ENCODE measurements at regions not wholly inside any gene's neighbourhood (a gene's known extent, or its start where the extent isn't known, plus 50 kb on each side); places are given as distances from the start of the nearest gene placed in this dataset.
A peak's percentile ranks its signal among the peaks of the same experiment; 100 is the strongest.

DNA sequence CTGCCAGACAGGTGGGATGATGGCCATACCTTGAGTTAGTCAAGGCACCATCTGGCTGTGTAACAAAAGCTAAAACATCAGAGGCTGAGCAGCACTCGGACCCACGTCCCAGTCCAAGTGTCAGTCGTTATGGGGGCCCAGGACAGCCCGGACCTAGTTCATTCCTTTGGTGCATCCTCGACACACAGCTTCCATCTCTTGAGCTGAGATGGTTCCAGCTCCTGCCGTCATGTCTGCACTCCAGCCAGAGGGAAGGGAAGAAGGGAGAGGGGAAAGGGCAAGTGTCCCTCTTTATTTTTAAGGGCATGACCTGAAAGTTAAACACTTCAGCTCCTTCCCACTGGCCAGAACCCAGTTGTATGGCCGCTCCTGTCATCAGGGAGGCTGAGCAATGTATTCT, 218.0 kb downstream of the SEC14L1 start:
- Histone ChIP-seq H3K9me3 (no peaks in the 10 kb centered on the region), H3K36me3 (no peaks in the 10 kb centered on the region), H3K27ac (no peak overlapping the region), H3K27me3 (no peaks in the 10 kb centered on the region), H3K4me1 (peaks cover 4 to 14% of the 10 kb centered on the region in 2 donors), H3K4me3 (no peak overlapping the region)
- TF ChIP-seq, protein P1, sequence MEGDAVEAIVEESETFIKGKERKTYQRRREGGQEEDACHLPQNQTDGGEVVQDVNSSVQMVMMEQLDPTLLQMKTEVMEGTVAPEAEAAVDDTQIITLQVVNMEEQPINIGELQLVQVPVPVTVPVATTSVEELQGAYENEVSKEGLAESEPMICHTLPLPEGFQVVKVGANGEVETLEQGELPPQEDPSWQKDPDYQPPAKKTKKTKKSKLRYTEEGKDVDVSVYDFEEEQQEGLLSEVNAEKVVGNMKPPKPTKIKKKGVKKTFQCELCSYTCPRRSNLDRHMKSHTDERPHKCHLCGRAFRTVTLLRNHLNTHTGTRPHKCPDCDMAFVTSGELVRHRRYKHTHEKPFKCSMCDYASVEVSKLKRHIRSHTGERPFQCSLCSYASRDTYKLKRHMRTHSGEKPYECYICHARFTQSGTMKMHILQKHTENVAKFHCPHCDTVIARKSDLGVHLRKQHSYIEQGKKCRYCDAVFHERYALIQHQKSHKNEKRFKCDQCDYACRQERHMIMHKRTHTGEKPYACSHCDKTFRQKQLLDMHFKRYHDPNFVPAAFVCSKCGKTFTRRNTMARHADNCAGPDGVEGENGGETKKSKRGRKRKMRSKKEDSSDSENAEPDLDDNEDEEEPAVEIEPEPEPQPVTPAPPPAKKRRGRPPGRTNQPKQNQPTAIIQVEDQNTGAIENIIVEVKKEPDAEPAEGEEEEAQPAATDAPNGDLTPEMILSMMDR (IDR thresholded peaks at IDR 0.05): no peak
- no peak for TF ChIP-seq POLR2AphosphoS5 (IDR thresholded peaks at IDR 0.05)
- no peak for TF ChIP-seq POLR2A (IDR thresholded peaks at IDR 0.05)
- intact Hi-C loops (cut with DNase I; ENCODE audit: low total_unique reads): no loop called here
- peak in 1 of 2 donors; percentile 24 for DNase-seq (ENCODE audit: low spot score in 2 of 2)

GRCh38 chr17:77359236-77359635, 218.5 kb downstream of the SEC14L1 start:
- Histone ChIP-seq H3K4me3 (no peak overlapping the region), H3K27me3 (no peaks in the 10 kb centered on the region), H3K9me3 (no peaks in the 10 kb centered on the region), H3K4me1 (peaks cover 8 to 17% of the 10 kb centered on the region in 2 donors), H3K36me3 (no peaks in the 10 kb centered on the region), H3K27ac (no peak overlapping the region)
- DNase-seq (ENCODE audit: low spot score in 2 of 2): peak in 1 of 2 donors; percentile 7
- intact Hi-C loops (cut with DNase I; ENCODE audit: low total_unique reads): no loop called here
- TF ChIP-seq POLR2AphosphoS5 (IDR thresholded peaks at IDR 0.05) (no peak), POLR2A (IDR thresholded peaks at IDR 0.05) (no peak)
- TF ChIP-seq, protein P1 (IDR thresholded peaks at IDR 0.05): no peak

DNA sequence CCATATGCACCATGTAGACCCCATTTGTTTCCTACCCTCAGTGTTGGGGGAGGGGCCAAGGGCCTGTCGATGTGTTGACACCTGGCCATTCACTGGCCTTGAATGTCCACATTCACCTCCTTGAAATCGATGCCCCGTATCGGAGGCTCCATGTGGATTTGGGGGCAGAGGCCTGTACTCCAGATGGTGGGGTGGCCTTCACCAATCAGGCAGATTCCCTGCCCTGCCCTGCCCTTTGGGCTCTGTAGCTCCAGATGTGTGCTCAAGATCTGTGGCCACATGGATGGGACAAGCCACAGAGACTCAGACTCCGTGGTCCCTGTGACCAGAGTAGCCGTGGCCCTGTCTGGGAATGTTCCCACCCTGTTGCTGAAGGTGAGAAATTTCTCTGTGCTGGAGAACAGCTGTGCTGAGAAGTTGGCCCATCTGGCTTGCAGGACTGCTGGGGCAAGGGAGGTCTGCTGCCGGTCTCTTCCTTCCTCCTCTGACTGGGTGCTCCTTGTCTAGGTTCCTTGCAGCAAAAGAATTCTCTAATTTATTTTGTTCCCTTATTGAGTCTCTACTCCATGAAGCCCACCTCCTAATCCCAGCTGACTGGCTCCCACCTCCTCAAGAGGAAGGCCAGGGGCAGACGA, 221.3 kb downstream of the SEC14L1 start:
- Histone ChIP-seq H3K9me3 (no peaks in the 10 kb centered on the region), H3K4me3 (no peak overlapping the region), H3K27ac (peak overlapping the region in 1 of 2 donors; percentile 97), H3K27me3 (no peaks in the 10 kb centered on the region), H3K36me3 (no peaks in the 10 kb centered on the region), H3K4me1 (peaks cover 24 to 35% of the 10 kb centered on the region in 2 donors)
- intact Hi-C loops (cut with DNase I; ENCODE audit: low total_unique reads): no loop called here
- DNase-seq (ENCODE audit: low spot score in 2 of 2): no peak
- TF ChIP-seq, protein P1 (IDR thresholded peaks at IDR 0.05): no peak
- TF ChIP-seq POLR2AphosphoS5 (IDR thresholded peaks at IDR 0.05): no peak

DNA sequence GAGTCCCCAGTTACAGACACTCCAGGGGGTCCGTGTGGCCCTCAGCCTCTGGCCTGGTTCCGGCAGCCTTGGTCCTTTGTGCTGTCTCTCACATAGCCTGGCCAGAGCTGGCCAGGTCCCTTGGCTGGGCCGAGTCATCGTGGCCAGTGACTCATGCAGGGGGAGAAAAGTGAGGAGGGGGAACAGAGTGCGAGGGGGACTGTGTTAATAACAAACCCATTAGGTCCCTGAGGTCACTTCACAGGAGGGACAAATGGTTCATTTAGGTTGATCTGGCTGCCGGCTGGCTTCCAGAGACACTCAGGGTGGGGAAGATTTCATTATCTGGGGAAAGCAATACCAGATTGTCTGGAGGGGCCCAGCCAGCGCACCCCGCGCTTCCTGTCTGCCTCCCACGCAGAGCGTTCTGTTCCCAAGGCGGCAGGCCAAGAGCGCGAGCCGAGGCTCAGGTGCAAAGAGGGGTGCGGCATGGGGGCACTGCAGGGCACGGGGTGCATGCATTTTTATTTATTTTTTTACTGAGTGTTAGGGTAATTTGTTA, 223.1 kb downstream of the SEC14L1 start:
- Histone ChIP-seq H3K4me1 (peaks cover 25 to 36% of the 10 kb centered on the region in 2 donors), H3K9me3 (no peaks in the 10 kb centered on the region), H3K27ac (peak overlapping the region; percentile 97), H3K27me3 (no peaks in the 10 kb centered on the region), H3K36me3 (no peaks in the 10 kb centered on the region), H3K4me3 (peak overlapping the region in 1 of 3 donors; percentile 21)
- DNase-seq (ENCODE audit: low spot score in 2 of 2): peak in 1 of 2 donors; percentile 63
- TF ChIP-seq POLR2AphosphoS5 (IDR thresholded peaks at IDR 0.05) (peak in 2 of 3 donors; percentile 18 to 26), POLR2A (IDR thresholded peaks at IDR 0.05) (no peak)
- TF ChIP-seq, protein P1 (IDR thresholded peaks at IDR 0.05): no peak
- intact Hi-C loops (cut with DNase I; ENCODE audit: low total_unique reads): no loop called here

DNA sequence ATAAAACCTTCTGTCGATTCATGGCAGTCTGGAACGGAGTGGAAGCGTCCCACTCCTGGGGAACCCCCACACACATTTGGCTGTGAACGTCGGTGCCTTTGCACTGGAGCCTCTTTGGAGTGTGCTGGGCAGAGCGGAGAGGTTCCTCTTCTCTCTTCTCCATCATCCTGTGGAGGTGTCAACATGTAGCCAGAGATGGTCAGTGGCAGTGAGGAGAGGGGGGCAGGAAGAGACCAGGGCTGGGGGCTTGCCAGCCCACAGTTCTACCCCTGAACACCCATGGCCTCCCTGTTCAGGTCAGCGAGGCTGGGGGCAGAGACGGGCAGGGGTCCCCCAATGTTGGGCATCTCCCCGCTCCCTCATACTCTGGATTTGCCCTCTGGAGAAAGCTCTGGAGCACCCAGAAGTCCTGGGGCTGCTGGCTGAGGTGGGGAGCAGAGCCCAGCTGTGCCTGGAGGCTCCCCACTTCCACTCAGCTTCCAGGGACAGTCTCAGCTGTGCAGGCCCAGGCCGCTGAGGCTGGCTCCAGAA, 223.7 kb downstream of the SEC14L1 start:
- Histone ChIP-seq H3K27me3 (no peaks in the 10 kb centered on the region), H3K36me3 (no peaks in the 10 kb centered on the region), H3K4me3 (no peak overlapping the region), H3K9me3 (no peaks in the 10 kb centered on the region), H3K4me1 (peaks cover 25 to 36% of the 10 kb centered on the region in 2 donors), H3K27ac (peak overlapping the region; percentile 97)
- no peak for DNase-seq (ENCODE audit: low spot score in 2 of 2)
- intact Hi-C loops (cut with DNase I; ENCODE audit: low total_unique reads): no loop called here
- TF ChIP-seq, protein P1 (IDR thresholded peaks at IDR 0.05): no peak
- TF ChIP-seq POLR2A (IDR thresholded peaks at IDR 0.05) (no peak), POLR2AphosphoS5 (IDR thresholded peaks at IDR 0.05) (no peak)

Measured in breast epithelium (tissue), 4 donors.